Endothelial cell (in vitro differentiated cells): ENCODE measurements at regions not wholly inside any gene's neighbourhood (a gene's known extent, or its start where the extent isn't known, plus 50 kb on each side); places are given as distances from the start of the nearest gene placed in this dataset.

ENCODE experiments used
- DNase-seq: peaks from one replicate; pipeline ENCODE4 v3.0.0; 2021; ENCODE audit warnings: low spot score
- H3K27ac Mint-ChIP-seq: one replicate; pipeline ENCODE4 v1.8.0; 2021; ENCODE audit warnings: mixed read lengths, inconsistent platforms; ENCODE audit not compliant: unreplicated experiment
- H3K27me3 Mint-ChIP-seq: one replicate; pipeline ENCODE4 v1.8.0; 2021; ENCODE audit warnings: mild to moderate bottlenecking, moderate library complexity, mixed read lengths, inconsistent platforms; ENCODE audit not compliant: unreplicated experiment
- H3K36me3 Mint-ChIP-seq: one replicate; pipeline ENCODE4 v1.8.0; 2021; ENCODE audit warnings: mild to moderate bottlenecking, low read depth, mixed read lengths, inconsistent platforms; ENCODE audit not compliant: unreplicated experiment
- H3K4me1 Mint-ChIP-seq: one replicate; pipeline ENCODE4 v1.8.0; 2021; ENCODE audit warnings: mild to moderate bottlenecking, mixed read lengths, inconsistent platforms; ENCODE audit not compliant: unreplicated experiment
- H3K4me3 Mint-ChIP-seq: one replicate; pipeline ENCODE4 v1.8.0; 2021; ENCODE audit warnings: mild to moderate bottlenecking, mixed read lengths, inconsistent platforms; ENCODE audit not compliant: unreplicated experiment
- H3K9me3 Mint-ChIP-seq: one replicate; pipeline ENCODE4 v1.8.0; 2021; ENCODE audit warnings: mixed read lengths, inconsistent platforms; ENCODE audit not compliant: unreplicated experiment
- TF ChIP-seq, protein P1 (sequence below): fragments of 200-600 bp; sonication (generic); IDR thresholded peaks from one replicate; pipeline ENCODE4 v1.5.0; 2021; ENCODE audit warnings: antibody characterized with exemption; ENCODE audit not compliant: unreplicated experiment

DNA sequence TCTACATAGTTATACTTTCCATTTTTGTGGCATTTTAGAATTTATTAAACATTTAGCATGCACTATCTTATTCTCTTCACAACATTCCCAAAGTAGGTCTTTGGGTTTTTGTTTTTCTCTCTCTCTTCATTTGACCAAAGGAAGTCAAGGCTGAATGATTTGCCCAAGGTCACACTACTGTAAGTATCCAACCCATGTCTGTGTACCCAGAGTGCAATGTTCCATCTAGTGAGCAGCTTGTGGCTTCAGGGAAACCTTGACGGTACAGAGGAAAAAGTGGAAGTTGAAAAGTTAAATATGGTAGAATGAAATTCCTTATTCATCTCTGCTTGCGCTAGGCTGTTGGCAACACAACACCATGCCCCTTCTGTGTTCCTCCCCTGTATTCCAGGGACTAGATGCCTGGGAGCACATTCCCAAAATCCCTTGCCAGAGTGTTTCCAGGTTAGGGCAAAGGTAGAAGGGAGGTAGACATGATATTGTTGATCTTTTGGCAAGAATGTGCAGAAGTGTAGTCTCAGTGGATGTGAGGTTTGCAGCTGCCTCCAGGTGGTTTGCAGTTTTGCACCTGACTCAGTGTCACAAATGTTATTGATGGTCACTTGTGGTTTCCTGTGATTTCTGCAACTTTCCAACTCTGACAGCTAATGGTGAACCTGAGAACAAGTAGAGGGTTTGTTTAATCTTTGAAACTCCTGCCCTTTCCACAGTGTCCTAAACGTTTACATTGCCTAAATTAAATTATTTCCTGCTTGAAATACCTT lies 196.7 kb downstream of the RMST start:
- Mint-ChIP-seq H3K9me3 (peaks cover 4% of the 10 kb centered on the region), H3K4me1 (no peaks in the 10 kb centered on the region), H3K36me3 (no peaks in the 10 kb centered on the region), H3K27ac (no peak overlapping the region), H3K4me3 (no peak overlapping the region), H3K27me3 (no peaks in the 10 kb centered on the region)
- TF ChIP-seq, protein P1, sequence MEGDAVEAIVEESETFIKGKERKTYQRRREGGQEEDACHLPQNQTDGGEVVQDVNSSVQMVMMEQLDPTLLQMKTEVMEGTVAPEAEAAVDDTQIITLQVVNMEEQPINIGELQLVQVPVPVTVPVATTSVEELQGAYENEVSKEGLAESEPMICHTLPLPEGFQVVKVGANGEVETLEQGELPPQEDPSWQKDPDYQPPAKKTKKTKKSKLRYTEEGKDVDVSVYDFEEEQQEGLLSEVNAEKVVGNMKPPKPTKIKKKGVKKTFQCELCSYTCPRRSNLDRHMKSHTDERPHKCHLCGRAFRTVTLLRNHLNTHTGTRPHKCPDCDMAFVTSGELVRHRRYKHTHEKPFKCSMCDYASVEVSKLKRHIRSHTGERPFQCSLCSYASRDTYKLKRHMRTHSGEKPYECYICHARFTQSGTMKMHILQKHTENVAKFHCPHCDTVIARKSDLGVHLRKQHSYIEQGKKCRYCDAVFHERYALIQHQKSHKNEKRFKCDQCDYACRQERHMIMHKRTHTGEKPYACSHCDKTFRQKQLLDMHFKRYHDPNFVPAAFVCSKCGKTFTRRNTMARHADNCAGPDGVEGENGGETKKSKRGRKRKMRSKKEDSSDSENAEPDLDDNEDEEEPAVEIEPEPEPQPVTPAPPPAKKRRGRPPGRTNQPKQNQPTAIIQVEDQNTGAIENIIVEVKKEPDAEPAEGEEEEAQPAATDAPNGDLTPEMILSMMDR, result no peak
- no peak for DNase-seq

DNA sequence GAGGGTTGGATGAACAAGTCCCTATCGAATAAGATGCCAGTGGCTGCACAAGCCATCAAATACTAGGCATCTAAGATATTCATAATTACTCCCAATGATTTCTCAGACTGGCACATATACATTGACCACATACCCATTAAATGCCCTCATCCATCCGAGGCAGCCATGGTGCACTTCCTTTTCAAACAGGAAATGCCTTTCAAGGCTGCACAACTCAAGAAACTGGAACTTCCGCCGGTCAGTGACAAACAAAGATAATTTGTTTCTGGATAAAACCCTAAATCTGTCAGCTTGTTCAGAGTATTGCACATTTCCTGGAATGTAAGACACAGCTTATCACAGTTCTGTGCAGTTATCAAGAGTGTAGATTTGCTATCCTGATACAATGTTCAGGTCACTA lies 203.7 kb downstream of the RMST start:
- TF ChIP-seq, protein P1, result no peak
- peaks cover 1% of the 10 kb centered on the region for H3K27me3 Mint-ChIP-seq
- H3K4me3 Mint-ChIP-seq, result no peak overlapping the region
- H3K27ac Mint-ChIP-seq, result no peak overlapping the region
- no peak for DNase-seq
- H3K36me3 Mint-ChIP-seq, result no peaks in the 10 kb centered on the region
- peaks cover 4% of the 10 kb centered on the region for H3K4me1 Mint-ChIP-seq
- H3K9me3 Mint-ChIP-seq, result peaks cover 4% of the 10 kb centered on the region

DNA sequence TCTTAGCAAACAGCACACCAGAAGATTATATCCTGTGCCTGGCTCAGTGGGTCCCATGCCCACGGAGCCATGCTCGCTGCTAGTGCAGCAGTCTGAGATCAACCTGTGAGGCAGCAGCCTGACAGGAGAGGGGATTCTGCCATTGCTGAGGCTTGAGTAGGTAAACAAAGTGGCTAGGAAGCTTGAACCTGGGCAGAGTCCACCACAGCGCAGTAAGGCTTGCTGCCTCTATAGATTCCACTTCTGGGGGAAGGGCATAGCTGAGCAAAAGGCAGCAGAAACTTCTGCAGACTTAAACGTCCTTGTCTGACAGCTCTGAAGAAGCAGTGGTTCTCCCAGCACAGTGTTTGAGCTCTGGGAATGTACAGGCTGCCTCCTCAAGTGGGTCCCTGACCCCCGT lies 210.3 kb downstream of the RMST start:
- no peak overlapping the region for H3K27ac Mint-ChIP-seq
- no peak for DNase-seq
- H3K9me3 Mint-ChIP-seq, result no peaks in the 10 kb centered on the region
- no peak overlapping the region for H3K4me3 Mint-ChIP-seq
- H3K27me3 Mint-ChIP-seq, result peaks cover 4% of the 10 kb centered on the region
- TF ChIP-seq, protein P1, result no peak
- H3K4me1 Mint-ChIP-seq, result no peaks in the 10 kb centered on the region
- H3K36me3 Mint-ChIP-seq, result peaks cover 3% of the 10 kb centered on the region

DNA sequence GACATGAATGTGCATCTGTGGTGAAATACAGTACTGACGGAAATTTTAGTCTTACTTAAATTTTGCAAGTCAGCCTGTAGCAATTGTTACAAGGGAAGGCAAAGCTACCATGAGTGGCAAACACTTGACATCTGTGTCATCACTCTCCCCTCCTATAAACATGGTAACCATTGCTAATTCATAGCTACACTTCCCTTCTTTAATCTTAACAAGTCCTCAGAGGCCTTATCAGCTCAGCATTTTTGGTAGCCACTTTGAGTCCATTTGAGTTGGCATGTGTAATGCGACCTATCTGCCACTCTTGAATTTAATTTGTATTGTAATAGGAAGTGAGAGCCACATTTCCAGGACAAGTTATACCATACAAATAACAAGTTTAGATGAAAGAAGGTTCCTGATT lies 218.1 kb downstream of the RMST start:
- no peak overlapping the region for H3K4me3 Mint-ChIP-seq
- no peaks in the 10 kb centered on the region for H3K9me3 Mint-ChIP-seq
- TF ChIP-seq, protein P1, result no peak
- no peaks in the 10 kb centered on the region for H3K4me1 Mint-ChIP-seq
- H3K36me3 Mint-ChIP-seq, result no peaks in the 10 kb centered on the region
- H3K27ac Mint-ChIP-seq, result no peak overlapping the region
- DNase-seq, result no peak
- no peaks in the 10 kb centered on the region for H3K27me3 Mint-ChIP-seq

DNA sequence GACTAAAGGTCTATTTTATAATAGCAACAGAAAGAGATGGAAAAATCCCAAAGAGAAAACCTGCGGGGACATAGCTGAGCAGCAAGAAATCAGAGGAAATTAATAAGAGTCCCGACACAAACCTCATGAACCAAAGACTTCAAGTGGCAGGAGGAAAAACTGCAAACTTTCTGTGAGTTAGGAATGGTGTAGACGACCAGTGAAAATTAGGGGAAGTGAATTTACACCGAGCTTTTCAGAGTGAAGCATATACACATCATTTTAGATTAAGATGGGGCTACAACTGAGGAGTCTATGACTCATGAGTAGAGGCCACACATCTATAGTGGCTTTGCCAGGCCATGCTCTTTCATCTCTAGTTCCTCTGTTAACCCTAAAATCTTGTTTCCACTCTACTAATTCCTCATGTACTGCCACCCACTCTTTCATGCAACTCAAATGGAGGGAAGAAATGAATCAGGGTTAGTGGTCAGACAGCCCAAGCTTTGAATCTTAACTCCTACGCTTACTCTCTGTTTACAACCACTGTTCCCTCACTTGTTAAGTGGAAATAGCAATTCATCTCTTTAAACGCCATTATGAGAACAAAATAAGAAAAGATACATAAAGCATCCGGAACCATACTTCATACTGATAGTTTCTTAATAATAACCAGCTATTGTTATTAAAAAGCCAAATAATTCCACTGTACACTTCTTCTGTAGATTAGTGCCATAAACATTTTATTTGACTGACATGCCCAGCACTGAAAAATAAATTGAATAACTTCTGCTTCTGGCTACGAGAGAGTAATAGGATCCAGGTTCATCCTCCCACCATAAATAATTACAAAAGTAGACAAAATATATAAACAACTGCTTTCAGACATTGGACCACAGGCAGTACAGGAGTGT lies 219.3 kb downstream of the RMST start:
- Mint-ChIP-seq H3K9me3 (no peaks in the 10 kb centered on the region), H3K27me3 (no peaks in the 10 kb centered on the region), H3K36me3 (no peaks in the 10 kb centered on the region), H3K4me3 (no peak overlapping the region), H3K27ac (no peak overlapping the region), H3K4me1 (no peaks in the 10 kb centered on the region)
- TF ChIP-seq, protein P1, result no peak
- DNase-seq, result no peak
